AG20443 (cell line): ENCODE measurements at regions not wholly inside any gene's neighbourhood (a gene's known extent, or its start where the extent isn't known, plus 50 kb on each side); places are given as distances from the start of the nearest gene placed in this dataset.

Experiments used
- DNase-seq: peaks from one replicate; pipeline ENCODE4 v3.0.0; 2012; ENCODE audit warnings: low spot score, mixed read lengths

GRCh38 chr6:40074306-40075055 lies 140.2 kb upstream of the MOCS1 start:
- no peak for DNase-seq

GRCh38 chr6:40066372-40066771 lies 132.1 kb upstream of the MOCS1 start:
- no peak for DNase-seq

GRCh38 chr6:40056865-40057264 lies 122.6 kb upstream of the MOCS1 start:
- DNase-seq = no peak

GRCh38 chr6:40054602-40055001 lies 120.3 kb upstream of the MOCS1 start:
- no peak for DNase-seq

- DNase-seq = no peak
These were observed 119.9 kb upstream of the MOCS1 start for GRCh38 chr6:40054186-40054585.

- DNase-seq = no peak
These were observed 114.9 kb upstream of the MOCS1 start for GRCh38 chr6:40049128-40049527.

- no peak for DNase-seq
These were observed 109.9 kb upstream of the MOCS1 start for GRCh38 chr6:40044196-40044595.

GRCh38 chr6:40042232-40042631 lies 108.0 kb upstream of the MOCS1 start:
- no peak for DNase-seq

- DNase-seq = no peak
These were observed 104.8 kb upstream of the MOCS1 start for GRCh38 chr6:40039042-40039441.

GRCh38 chr6:40038626-40039025 lies 104.4 kb upstream of the MOCS1 start:
- no peak for DNase-seq

GRCh38 chr6:40037271-40037670 lies 103.0 kb upstream of the MOCS1 start:
- no peak for DNase-seq

GRCh38 chr6:40036186-40036585 lies 101.9 kb upstream of the MOCS1 start:
- no peak for DNase-seq

- no peak for DNase-seq
These were observed 94.2 kb upstream of the MOCS1 start for GRCh38 chr6:40028449-40028848.

GRCh38 chr6:40022867-40023266 lies 88.6 kb upstream of the MOCS1 start:
- no peak for DNase-seq

- DNase-seq = no peak
These were observed 85.9 kb upstream of the MOCS1 start for GRCh38 chr6:40020166-40020565.

- DNase-seq = no peak
These were observed 81.3 kb upstream of the MOCS1 start for GRCh38 chr6:40015530-40015929.

- DNase-seq = no peak
These were observed 77.6 kb upstream of the MOCS1 start for GRCh38 chr6:40011844-40012243.

- no peak for DNase-seq
These were observed 66.8 kb upstream of the MOCS1 start for GRCh38 chr6:40000964-40001515.

- no peak for DNase-seq
These were observed 65.0 kb upstream of the MOCS1 start for GRCh38 chr6:39999006-39999867.

GRCh38 chr6:39998126-39998525 lies 63.9 kb upstream of the MOCS1 start:
- no peak for DNase-seq

- no peak for DNase-seq
These were observed 62.9 kb upstream of the MOCS1 start for GRCh38 chr6:39997101-39997635.

- DNase-seq = no peak
These were observed 61.4 kb upstream of the MOCS1 start for GRCh38 chr6:39995633-39996032.
